NCI-H1694 treated with DMSO at 0.1 percent for 48 hours (cell line): ENCODE measurements at regions not wholly inside any gene's neighbourhood (a gene's known extent, or its start where the extent isn't known, plus 50 kb on each side); places are given as distances from the start of the nearest gene placed in this dataset.

Experiments
- DNase-seq: peaks from one replicate; lab custom pipeline; 2025; lab: John Stamatoyannopoulos, UW

GRCh38 chr3:163946785-163947184, 1131.5 kb downstream of the SI start:
- no peak for DNase-seq

GRCh38 chr3:163943664-163944063, 1134.6 kb downstream of the SI start:
- DNase-seq = no peak

GRCh38 chr3:163939926-163940325, 1138.4 kb downstream of the SI start:
- DNase-seq = no peak

GRCh38 chr3:163936543-163936942, 1141.8 kb downstream of the SI start:
- DNase-seq = no peak

- DNase-seq = no peak
Measured at GRCh38 chr3:163935411-163935810, 1142.9 kb downstream of the SI start.

GRCh38 chr3:163929069-163929652, 1149.1 kb downstream of the SI start:
- no peak for DNase-seq

GRCh38 chr3:163927521-163927920, 1150.8 kb downstream of the SI start:
- no peak for DNase-seq

- DNase-seq = no peak
Measured at GRCh38 chr3:163924600-163924999, 1153.7 kb downstream of the SI start.

GRCh38 chr3:163919154-163919553, 1159.1 kb downstream of the SI start:
- no peak for DNase-seq

- peak; percentile 27 for DNase-seq
Measured at GRCh38 chr3:163916596-163917560, 1161.4 kb downstream of the SI start.

GRCh38 chr3:163915280-163915679, 1163.0 kb downstream of the SI start:
- DNase-seq = no peak

- no peak for DNase-seq
Measured at GRCh38 chr3:163914567-163914966, 1163.7 kb downstream of the SI start.

- no peak for DNase-seq
Measured at GRCh38 chr3:163891771-163892170, 1186.5 kb downstream of the SI start.

GRCh38 chr3:163890661-163891060, 1187.6 kb downstream of the SI start:
- DNase-seq = no peak

GRCh38 chr3:163879172-163879571, 1199.1 kb downstream of the SI start:
- no peak for DNase-seq

GRCh38 chr3:163878396-163878795, 1199.9 kb downstream of the SI start:
- DNase-seq = no peak

GRCh38 chr3:163877805-163878204, 1200.5 kb downstream of the SI start:
- DNase-seq = no peak

- no peak for DNase-seq
Measured at GRCh38 chr3:163863146-163863545, 1215.2 kb downstream of the SI start.

GRCh38 chr3:163852233-163852632, 1226.1 kb downstream of the SI start:
- DNase-seq = no peak

- no peak for DNase-seq
Measured at GRCh38 chr3:163838769-163839168, 1239.5 kb downstream of the SI start.

- no peak for DNase-seq
Measured at GRCh38 chr3:163832547-163832946, 1245.7 kb downstream of the SI start.

- no peak for DNase-seq
Measured at GRCh38 chr3:163821841-163822240, 1256.5 kb downstream of the SI start.

- no peak for DNase-seq
Measured at GRCh38 chr3:163817015-163817414, 1261.3 kb downstream of the SI start.
